ENCODE measurements at regions not wholly inside any gene's neighbourhood (a gene's known extent, or its start where the extent isn't known, plus 50 kb on each side); places are given as distances from the start of the nearest gene placed in this dataset.
"Not testable (repeated sequence)": the region's sequence is repeated elsewhere in the genome, so short reads cannot be mapped to it uniquely, and the experiment has no call there.

DNA sequence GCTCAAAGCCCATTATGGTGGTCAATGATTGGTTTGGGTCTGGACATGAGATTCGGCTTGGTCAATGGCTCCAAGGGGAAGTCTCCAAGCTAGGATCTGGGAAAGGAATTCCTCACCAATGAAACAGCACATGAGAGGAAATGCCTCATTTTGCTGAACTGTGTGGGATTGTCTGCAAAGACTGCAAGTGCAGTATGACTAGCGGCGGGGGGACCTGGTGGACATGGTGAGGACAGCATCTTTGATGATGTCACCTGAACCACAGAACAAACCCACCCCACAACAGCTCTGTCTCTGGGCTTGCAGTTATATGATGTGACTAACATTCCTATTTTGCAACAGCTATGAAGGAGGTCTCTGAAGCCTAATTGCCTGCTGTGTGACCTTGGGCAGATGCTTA, 50.6 kb upstream of the NKD1 start:
- ATAC-seq (no peak), DNase-seq (ENCODE audit: low spot score in 2 of 2) (no peak)
- no peaks in the 10 kb centered on the region for H3K36me3 Mint-ChIP-seq
- H3K4me3 Mint-ChIP-seq, result no peak overlapping the region
- no peaks in the 10 kb centered on the region for H3K4me1 Mint-ChIP-seq
- H3K9me3 Mint-ChIP-seq, result no peaks in the 10 kb centered on the region
- H3K27ac Mint-ChIP-seq, result no peak overlapping the region

DNA sequence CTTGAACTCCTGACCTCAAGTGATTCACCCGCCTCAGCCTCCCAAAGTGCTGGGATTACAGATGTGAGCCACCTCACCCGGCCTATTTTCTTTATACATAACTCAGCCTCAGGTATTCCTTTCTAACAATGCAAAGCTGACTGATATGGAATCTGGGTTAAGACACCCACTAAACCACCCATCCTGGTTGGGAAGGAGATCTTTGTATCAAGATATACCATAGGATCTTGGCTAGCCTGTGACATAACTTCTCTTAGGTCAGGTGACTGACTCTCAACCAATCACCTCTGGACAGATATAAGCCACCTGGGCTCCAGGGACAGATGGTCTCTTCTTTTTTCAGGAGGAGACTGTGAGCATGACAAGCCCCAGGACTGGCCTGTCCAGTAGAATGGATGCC, 51.2 kb upstream of the NKD1 start:
- Mint-ChIP-seq H3K4me3 (no peak overlapping the region), H3K9me3 (no peaks in the 10 kb centered on the region), H3K4me1 (no peaks in the 10 kb centered on the region), H3K27ac (no peak overlapping the region), H3K36me3 (no peaks in the 10 kb centered on the region)
- no peak for ATAC-seq
- DNase-seq (ENCODE audit: low spot score in 2 of 2), result no peak

DNA sequence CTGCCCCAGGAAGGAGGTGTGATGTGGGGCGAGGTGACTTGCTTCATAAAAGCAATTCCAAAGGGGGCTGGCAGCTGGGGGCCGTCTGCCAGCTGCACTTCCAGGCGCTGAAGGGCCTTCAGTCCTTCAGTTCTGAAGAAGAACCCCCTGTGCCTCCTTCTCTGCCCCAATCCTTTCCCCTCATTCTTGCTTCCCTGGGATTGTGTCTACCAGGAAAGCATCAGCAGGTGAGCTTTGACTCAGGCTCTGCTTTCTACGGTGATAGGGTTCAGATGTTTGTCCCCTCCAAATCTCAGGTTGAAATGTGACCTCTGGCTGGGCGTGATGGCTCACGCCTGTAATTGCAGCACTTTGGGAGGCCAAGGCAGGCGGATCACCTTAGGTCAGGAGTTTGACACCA, 52.5 kb upstream of the NKD1 start:
- Mint-ChIP-seq H3K27ac (no peak overlapping the region), H3K4me1 (no peaks in the 10 kb centered on the region), H3K36me3 (no peaks in the 10 kb centered on the region), H3K4me3 (no peak overlapping the region), H3K9me3 (no peaks in the 10 kb centered on the region)
- DNase-seq (ENCODE audit: low spot score in 2 of 2), result no peak
- ATAC-seq, result no peak

DNA sequence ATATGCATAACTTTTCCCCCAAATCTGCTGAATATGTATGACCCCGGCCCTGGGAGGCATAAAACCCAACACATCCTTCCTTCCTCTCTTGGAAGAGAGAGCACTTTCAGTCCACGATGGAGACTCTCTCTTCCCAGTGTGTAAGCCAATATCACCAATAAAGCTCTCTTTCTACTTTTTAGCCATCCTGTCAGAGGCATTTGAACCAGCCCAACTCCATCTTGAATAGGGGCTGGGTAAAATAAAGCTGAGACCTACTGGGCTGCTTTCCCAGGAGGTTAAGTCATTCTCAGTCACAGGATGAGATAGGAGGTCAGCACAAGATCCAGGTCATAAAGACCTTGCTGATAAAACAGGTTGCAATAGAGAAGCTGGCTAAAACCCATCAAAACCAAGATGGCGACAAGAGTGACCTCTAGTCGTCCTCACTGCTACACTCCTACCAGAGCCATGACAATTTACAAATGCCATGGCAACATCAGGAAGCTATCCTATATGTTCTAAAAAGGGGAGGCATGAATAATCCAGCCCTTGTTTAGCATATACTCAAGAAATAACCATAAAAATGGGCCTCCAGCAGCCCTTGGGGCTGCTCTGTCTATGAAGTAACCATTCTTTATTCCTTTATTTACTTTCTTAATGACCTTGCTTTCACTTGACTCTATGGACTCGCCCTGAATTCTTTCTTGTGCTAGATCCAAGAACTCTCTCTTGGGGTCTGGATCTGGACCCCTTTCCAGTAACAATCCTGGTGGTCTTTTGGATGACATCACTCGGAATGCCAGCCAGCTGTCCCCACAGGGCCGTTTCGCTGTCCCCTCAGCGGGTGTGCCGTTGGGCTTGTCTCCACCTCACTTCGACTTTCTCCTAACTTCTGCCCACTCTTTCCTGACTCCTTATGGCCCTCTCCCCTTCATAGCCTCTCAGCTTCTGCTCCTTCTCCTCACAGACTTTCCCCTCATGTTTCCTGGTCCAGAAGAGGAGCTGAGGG, 53.4 kb upstream of the NKD1 start:
- Mint-ChIP-seq H3K36me3 (no peaks in the 10 kb centered on the region), H3K27ac (no peak overlapping the region), H3K4me3 (no peak overlapping the region), H3K9me3 (no peaks in the 10 kb centered on the region), H3K4me1 (no peaks in the 10 kb centered on the region)
- ATAC-seq (no peak), DNase-seq (ENCODE audit: low spot score in 2 of 2) (no peak)

DNA sequence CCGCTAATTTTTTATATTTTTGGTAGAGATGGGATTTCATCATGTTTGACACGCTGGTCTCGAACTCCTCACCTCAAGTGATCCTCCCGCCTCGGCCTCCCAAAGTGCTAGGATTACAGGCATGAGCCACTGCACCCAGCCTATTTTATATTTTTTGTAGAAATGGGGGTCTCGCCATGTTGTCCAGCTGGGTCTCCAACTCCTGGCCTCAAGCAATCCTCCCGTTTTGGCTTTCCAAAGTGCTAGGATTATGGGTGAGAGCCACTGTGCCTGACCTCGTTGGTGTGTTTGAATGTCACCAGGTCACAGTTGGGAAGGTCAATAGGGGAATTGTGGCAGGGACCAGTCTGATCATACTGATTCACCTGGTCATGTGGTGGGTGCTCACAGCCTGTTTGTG, 56.7 kb upstream of the NKD1 start:
- Mint-ChIP-seq H3K27ac (no peak overlapping the region), H3K4me1 (no peaks in the 10 kb centered on the region), H3K9me3 (no peaks in the 10 kb centered on the region), H3K36me3 (no peaks in the 10 kb centered on the region), H3K4me3 (no peak overlapping the region)
- ATAC-seq (no peak), DNase-seq (ENCODE audit: low spot score in 2 of 2) (no peak)

DNA sequence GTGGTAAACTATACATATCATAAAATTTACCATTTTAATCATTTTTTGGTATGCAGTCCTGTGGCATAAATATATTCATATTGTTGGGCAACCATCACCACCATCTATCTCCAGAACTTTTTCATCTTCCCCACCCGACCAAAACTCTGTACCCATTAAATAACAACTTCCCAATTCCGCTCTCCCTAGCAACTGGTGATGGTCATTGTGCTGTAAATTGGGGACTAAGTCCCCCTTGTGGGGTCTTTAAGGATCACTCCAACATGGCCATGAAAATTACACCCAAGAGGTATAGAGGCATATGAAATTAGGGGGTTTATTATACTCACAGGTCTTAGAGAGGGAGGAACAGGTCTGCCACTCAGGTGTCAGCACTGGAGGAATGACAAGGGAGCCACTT, 57.4 kb upstream of the NKD1 start:
- ATAC-seq, result no peak
- H3K9me3 Mint-ChIP-seq, result no peaks in the 10 kb centered on the region
- no peak overlapping the region for H3K4me3 Mint-ChIP-seq
- no peak overlapping the region for H3K27ac Mint-ChIP-seq
- no peaks in the 10 kb centered on the region for H3K4me1 Mint-ChIP-seq
- H3K36me3 Mint-ChIP-seq, result no peaks in the 10 kb centered on the region
- no peak for DNase-seq (ENCODE audit: low spot score in 2 of 2)

DNA sequence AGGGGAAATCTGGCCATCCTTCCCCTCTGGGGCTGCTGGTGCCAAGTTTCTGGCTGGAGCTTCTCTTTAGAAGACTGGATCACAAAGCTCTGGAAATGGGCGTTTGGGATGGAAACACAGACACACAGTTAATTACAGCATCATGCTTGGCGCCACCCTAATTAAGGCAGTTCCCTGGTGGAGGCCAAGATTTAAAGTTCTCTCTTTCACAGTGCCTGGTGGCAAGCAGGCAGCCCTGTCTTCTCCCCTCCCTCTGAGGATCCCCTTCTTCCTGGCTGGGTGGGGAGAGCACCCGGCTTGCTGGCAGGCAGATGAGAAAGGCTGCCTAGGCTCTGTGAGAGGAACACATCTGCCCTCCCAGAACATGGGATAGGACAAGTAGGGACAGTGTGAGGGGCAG, 59.0 kb upstream of the NKD1 start:
- ATAC-seq (no peak), DNase-seq (ENCODE audit: low spot score in 2 of 2) (no peak)
- Mint-ChIP-seq H3K36me3 (no peaks in the 10 kb centered on the region), H3K4me3 (no peak overlapping the region), H3K4me1 (no peaks in the 10 kb centered on the region), H3K9me3 (no peaks in the 10 kb centered on the region), H3K27ac (no peak overlapping the region)

DNA sequence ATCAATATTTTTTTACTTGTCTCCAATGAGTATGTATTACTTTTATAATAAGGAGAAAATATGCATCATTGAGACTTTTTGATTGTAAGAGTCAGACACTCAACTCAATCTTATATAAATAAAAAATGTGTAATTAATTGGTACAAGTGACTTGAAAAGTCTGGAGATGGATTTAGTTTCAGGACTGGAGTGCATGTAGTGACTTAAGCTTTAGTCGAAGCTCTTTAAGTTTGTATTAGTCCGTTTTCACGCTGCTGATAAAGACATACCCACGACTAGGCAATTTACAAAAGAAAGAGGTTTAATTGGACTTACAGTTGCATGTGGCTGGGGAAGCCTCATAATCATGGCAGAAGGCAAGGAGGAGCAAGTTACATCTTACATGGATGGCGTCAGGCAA, 60.7 kb upstream of the NKD1 start:
- ATAC-seq (no peak), DNase-seq (ENCODE audit: low spot score in 2 of 2) (no peak)
- Mint-ChIP-seq H3K4me1 (no peaks in the 10 kb centered on the region), H3K27ac (no peak overlapping the region), H3K9me3 (no peaks in the 10 kb centered on the region), H3K4me3 (no peak overlapping the region), H3K36me3 (no peaks in the 10 kb centered on the region)

DNA sequence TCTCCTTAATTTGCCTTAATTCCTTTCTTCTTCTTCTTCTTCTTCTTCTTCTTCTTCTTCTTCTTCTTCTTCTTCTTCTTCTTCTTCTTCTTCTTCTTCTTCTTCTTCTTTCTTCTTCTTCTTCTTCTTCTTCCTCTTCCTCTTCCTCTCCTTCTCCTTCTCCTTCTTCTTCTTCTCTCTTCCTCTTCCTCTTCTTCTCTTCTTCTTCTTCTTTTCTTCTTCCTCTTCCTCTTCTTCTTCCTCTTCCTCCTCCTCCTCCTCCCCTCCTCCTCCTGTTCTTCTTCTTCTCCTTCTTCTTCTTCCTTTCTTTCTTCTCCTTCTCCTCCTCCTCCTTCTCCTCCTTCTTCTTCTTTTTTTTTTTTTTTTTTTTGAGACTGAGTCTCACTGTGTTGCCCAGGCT, 62.0 kb upstream of the NKD1 start:
- ATAC-seq; H3K36me3 Mint-ChIP-seq; H3K9me3 Mint-ChIP-seq; H3K27ac Mint-ChIP-seq; H3K4me1 Mint-ChIP-seq; H3K4me3 Mint-ChIP-seq; DNase-seq (ENCODE audit: low spot score in 2 of 2): not testable (repeated sequence)

DNA sequence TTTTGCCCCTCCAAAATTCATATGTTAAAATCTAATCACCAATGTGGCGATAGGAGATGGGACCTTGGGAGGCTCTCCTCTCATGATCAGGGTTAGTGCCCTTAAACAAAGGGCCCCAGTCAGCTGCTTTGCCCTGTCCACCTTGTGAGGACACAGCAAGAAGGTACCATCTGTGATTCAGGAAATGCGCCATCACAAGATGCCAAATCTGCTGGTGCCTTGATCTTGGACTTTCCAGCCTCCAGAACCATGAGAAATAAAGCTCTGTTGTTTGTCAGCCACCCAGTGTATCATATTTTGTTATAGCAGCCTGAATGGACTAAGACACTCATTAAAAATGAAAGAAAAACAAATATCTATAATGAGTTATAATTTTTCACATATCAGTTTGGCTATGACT, 63.0 kb upstream of the NKD1 start:
- no peaks in the 10 kb centered on the region for H3K4me1 Mint-ChIP-seq
- H3K9me3 Mint-ChIP-seq, result no peaks in the 10 kb centered on the region
- H3K27ac Mint-ChIP-seq, result no peak overlapping the region
- DNase-seq (ENCODE audit: low spot score in 2 of 2), result no peak
- H3K4me3 Mint-ChIP-seq, result no peak overlapping the region
- H3K36me3 Mint-ChIP-seq, result no peaks in the 10 kb centered on the region
- ATAC-seq, result no peak

DNA sequence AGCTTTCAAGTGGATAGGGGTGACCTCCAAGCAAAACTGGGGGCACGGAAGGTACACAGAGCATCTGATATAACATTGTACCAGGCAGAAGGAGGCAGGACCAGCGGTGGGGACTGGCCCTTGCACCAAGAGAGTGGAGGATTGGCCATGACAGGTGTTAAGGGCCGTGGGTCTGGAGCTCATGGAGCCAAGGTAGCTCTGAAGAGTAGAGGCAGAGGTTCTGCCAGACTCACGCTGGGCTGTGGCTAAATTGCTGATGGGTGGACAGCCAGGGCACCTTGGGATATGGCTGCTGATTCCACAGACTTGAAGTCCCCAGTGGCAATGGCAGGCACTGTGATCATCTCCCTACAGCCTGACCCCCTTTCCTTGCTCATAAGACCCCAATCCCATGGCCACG, 65.9 kb upstream of the NKD1 start:
- DNase-seq (ENCODE audit: low spot score in 2 of 2), result no peak
- no peak overlapping the region for H3K4me3 Mint-ChIP-seq

DNA sequence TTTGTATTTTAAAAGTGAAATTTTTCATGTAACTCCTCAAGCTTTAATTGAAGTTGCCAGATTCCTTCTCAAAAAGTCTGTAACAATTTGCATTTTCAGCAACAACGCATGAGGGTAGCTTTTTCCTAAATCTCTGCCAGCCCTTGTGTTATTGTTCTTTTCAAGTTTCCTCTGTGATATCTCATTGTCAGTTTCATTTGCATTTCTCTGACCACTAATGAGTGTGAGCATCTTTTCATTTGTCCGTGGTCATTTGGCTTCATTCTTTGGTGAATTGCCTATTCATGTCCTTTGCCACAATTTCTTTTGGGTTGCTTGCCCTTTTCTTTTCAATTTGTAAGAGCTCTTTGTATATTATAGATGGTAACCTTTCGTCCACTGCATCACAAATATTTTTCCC, 68.0 kb upstream of the NKD1 start:
- Mint-ChIP-seq H3K4me1 (no peaks in the 10 kb centered on the region), H3K9me3 (no peaks in the 10 kb centered on the region), H3K36me3 (no peaks in the 10 kb centered on the region), H3K27ac (no peak overlapping the region), H3K4me3 (no peak overlapping the region)
- DNase-seq (ENCODE audit: low spot score in 2 of 2) (no peak), ATAC-seq (no peak)

More for the DNA sequence above, 65.9 kb upstream of the NKD1 start:
- Mint-ChIP-seq H3K9me3 (no peaks in the 10 kb centered on the region), H3K27ac (no peak overlapping the region), H3K36me3 (no peaks in the 10 kb centered on the region), H3K4me1 (no peaks in the 10 kb centered on the region)
- no peak for ATAC-seq

DNA sequence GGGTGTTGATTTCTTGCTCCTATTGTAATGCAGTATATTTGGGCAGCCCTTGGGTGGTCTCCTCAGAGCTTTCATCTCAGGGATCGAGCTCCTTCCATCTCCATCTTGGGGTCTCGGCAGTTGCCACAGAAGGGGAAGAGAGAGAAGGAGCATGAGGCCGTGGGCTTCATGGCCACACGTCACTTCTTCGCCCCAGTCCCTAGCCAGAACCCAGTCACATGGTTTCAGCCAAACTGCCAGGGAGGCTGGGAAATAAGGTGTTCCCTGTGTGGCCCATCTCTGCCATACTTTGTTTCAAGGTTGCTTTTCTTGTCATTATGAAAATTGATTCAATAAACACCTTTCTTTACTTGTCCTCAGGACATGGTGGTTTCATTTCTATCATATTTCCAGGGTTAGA, 68.4 kb upstream of the NKD1 start:
- Mint-ChIP-seq H3K4me1 (no peaks in the 10 kb centered on the region), H3K36me3 (no peaks in the 10 kb centered on the region), H3K9me3 (no peaks in the 10 kb centered on the region), H3K27ac (no peak overlapping the region), H3K4me3 (no peak overlapping the region)
- DNase-seq (ENCODE audit: low spot score in 2 of 2) (no peak), ATAC-seq (no peak)

DNA sequence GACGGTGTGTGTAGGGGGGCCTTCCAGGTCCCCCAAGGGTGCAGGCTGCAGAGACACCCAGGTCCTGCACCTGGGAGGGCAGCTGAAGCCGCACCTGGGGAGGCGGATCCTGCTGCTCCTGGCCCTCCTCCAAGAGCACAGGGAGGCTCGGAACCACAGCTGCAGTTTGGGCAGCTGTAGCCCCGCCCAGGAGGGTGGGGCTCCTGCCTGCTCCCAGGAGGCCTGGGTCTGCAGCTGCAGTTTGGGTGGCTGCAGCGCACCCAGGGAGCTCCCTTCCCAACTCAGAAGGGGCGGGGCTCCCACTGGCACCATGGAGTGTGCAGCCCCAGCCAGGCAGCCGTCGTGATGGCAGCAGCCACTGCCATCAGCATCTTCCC, 69.4 kb upstream of the NKD1 start:
- ATAC-seq, result no peak
- Mint-ChIP-seq H3K27ac (no peak overlapping the region), H3K9me3 (no peaks in the 10 kb centered on the region), H3K36me3 (no peaks in the 10 kb centered on the region), H3K4me1 (peaks cover 3% of the 10 kb centered on the region), H3K4me3 (no peak overlapping the region)
- no peak for DNase-seq (ENCODE audit: low spot score in 2 of 2)

DNA sequence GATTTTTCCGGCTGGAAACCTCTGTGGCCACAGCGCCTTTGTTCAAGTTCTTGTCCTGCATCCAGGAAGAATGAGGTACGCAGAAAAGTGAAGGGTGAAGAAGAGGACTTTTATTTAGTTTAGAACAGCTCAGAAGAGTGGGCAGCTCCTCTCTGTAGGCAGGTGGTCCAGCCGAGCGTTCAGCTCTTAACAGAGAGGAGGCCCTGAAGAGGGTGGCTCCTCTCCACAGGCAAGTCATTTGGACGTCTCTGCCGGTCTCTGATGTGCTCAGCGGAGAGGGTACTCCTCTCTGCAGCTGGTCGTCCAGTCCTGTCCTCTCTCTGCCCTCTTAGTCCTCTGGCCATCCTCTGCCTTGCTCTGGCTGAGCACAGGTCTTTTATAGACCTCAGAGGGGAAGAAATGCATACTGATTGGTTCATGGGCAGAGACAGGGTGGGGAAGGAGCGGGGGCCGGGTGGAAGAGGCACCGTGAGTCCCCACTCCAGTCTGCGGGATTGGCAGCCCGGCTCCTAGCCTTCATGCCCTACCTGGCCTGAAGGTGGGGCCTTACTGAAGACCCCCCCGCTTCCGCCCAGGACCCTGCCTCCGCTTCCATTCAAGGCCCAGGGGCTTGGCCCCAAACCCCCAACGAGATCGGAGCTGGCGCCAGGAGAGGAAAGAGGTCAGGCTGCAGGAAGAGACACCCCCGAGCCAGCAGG, 70.0 kb upstream of the NKD1 start:
- Mint-ChIP-seq H3K27ac (no peak overlapping the region), H3K36me3 (no peaks in the 10 kb centered on the region), H3K9me3 (no peaks in the 10 kb centered on the region), H3K4me3 (no peak overlapping the region), H3K4me1 (peaks cover 9% of the 10 kb centered on the region)
- no peak for DNase-seq (ENCODE audit: low spot score in 2 of 2)
- no peak for ATAC-seq

All from stimulated activated effector memory CD8-positive, alpha-beta T cell treated with anti-CD3 and anti-CD28 coated beads, Interleukin-12 subunit alpha, Interleukin-12 subunit beta, amount 100 ng/mL, for 72 hours (primary cell).